ENCODE measurements at regions not wholly inside any gene's neighbourhood (a gene's known extent, or its start where the extent isn't known, plus 50 kb on each side); places are given as distances from the start of the nearest gene placed in this dataset.

DNA sequence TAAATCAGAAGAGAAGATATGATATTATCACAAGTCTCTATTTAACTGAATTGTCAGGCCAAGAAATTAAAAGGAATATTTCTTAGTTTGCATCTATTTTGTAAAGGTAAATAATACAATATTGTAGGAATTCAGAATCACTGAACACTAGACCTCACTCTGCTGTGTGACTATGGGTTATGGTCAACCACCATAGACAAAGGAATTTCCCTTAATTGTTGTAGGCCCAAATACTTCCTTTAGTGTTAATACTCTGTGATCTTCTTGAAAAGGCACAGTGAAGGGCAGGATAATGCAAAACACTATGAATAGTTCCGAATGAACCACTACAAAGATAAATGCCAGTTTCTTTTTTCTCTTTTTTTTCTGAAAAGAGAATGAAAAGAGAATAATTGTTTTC is 162.3 kb downstream of the TUSC7 start:
- Histone ChIP-seq H3K9me3 (ENCODE audit: insufficient read depth in 2 of 2, low read depth in 1 of 2, low read length in 1 of 2) (no peaks in the 10 kb centered on the region), H2BK15ac (ENCODE audit: low read length) (no peak overlapping the region), H2AFZ (ENCODE audit: low read length) (no peak overlapping the region), H3K4me2 (ENCODE audit: insufficient read depth in 1 of 2, low read depth in 2 of 2, low read length in 2 of 2) (no peak overlapping the region), H3K14ac (ENCODE audit: insufficient read length) (no peak overlapping the region), H3K4me1 (replicated peaks in 1 of 4; ENCODE audit: control insufficient read depth in 3 of 4, insufficient read depth in 4 of 4, low read length in 3 of 4) (no peaks in the 10 kb centered on the region), H3K4ac (replicated peaks; ENCODE audit: insufficient read length, low read depth, low read length) (no peak overlapping the region), H4K20me1 (replicated peaks in 1 of 2; ENCODE audit: control insufficient read depth in 1 of 2, insufficient read depth in 2 of 2, low read length in 2 of 2) (no peaks in the 10 kb centered on the region), H2BK20ac (ENCODE audit: low read length) (no peak overlapping the region), H4K91ac (replicated peaks; ENCODE audit: insufficient read length, low read length) (no peak overlapping the region), H4K5ac (ENCODE audit: insufficient read length, low read depth, low read length) (no peak overlapping the region), H3K27me3 (replicated peaks in 1 of 4; ENCODE audit: control insufficient read depth in 3 of 4, extremely low read depth in 1 of 4, insufficient read depth in 3 of 4, low read length in 3 of 4) (no peaks in the 10 kb centered on the region), H2AK5ac (ENCODE audit: low read depth, low read length) (no peak overlapping the region), H3K4me3 (ENCODE audit: extremely low read depth in 1 of 4, insufficient read depth in 2 of 4, low read depth in 3 of 4, low read length in 4 of 4) (no peak overlapping the region), H2BK120ac (replicated peaks; ENCODE audit: low read depth, low read length) (no peak overlapping the region), H2BK12ac (ENCODE audit: low read depth, low read length) (no peak overlapping the region), H3K79me2 (ENCODE audit: control insufficient read depth in 1 of 2, insufficient read depth in 2 of 2, low read length in 2 of 2) (no peaks in the 10 kb centered on the region), H3K36me3 (ENCODE audit: control insufficient read depth in 2 of 4, insufficient read depth in 4 of 4, low read length in 3 of 4) (no peaks in the 10 kb centered on the region), H3K9ac (replicated peaks in 1 of 4; ENCODE audit: extremely low read depth in 1 of 4, low read depth in 3 of 4, low read length in 3 of 4) (no peak overlapping the region), H3K18ac (ENCODE audit: extremely low read depth, low read length) (no peak overlapping the region), H3K56ac (replicated peaks; ENCODE audit: insufficient read length, low read depth, low read length) (no peak overlapping the region), H3K23me2 (ENCODE audit: low read depth, low read length) (no peaks in the 10 kb centered on the region), H3K23ac (ENCODE audit: insufficient read length) (no peak overlapping the region), H2BK5ac (ENCODE audit: low read depth, low read length) (no peak overlapping the region), H4K8ac (ENCODE audit: extremely low read depth, insufficient read depth, low read length) (no peak overlapping the region), H3K27ac (ENCODE audit: low read depth, low read length) (no peak overlapping the region), H3K79me1 (ENCODE audit: low read depth, low read length) (no peaks in the 10 kb centered on the region)
- FAIRE-seq (no peak), DNase-seq (ENCODE audit: low read depth in 1 of 2, low spot score in 2 of 2) (no peak)
- 93% methylated on average over 1 of the region's 1 CpG; no CpG with 5 or more reads in 1 of the 2 experiments for WGBS, 2 experiments (ENCODE audit: extremely low coverage in 1 of 2, insufficient coverage in 1 of 2, insufficient read length in 1 of 2, insufficient replicate concordance in 2 of 2, low coverage in 1 of 2, low lambda C conversion rate in 2 of 2, missing lambda C conversion rate in 1 of 2)
- POLR2A ChIA-PET (ENCODE audit: partially characterized antibody), result no interaction called here
- TF ChIP-seq, protein P1, sequence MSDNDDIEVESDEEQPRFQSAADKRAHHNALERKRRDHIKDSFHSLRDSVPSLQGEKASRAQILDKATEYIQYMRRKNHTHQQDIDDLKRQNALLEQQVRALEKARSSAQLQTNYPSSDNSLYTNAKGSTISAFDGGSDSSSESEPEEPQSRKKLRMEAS (IDR thresholded peaks at IDR 0.05), result no peak
- CTCF ChIA-PET (ENCODE audit: partially characterized antibody), result no interaction called here
